ENCODE measurements at regions not wholly inside any gene's neighbourhood (a gene's known extent, or its start where the extent isn't known, plus 50 kb on each side); places are given as distances from the start of the nearest gene placed in this dataset.

DNA sequence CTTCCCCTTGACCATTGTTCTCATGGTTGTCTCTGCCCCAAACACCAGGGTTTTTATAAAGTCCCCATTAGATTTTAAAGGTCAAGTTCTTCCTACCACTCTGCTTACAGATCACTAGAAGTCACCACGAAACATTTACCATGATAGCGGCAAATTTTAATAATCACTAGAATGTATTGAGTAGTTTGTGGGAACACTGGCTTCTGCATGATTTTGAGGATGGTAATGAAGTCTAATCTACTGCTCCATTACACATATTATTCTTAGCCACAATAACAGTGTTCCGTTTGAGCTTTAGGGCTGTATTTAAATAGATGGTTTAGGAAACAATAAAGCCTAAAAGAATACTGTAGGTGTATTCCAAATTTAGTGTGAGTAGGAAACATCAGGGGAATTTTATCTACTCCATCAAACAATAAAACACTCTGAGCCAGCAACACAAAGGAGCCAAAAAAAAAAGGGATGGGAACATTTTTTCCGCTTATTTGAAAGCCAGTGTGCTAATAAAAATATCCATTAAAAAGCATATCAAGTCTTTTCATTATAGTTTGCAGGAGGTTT, 49.7 kb downstream of the KLF12 start:
- Mint-ChIP-seq H3K36me3 (no peaks in the 10 kb centered on the region), H3K4me1 (peaks cover 14% of the 10 kb centered on the region; the same call in 1 of the 2 replicates), H3K27ac (no peak overlapping the region), H3K27me3 (ENCODE audit: low read depth) (no peaks in the 10 kb centered on the region), H3K4me3 (no peak overlapping the region), H3K9me3 (peaks cover 5% of the 10 kb centered on the region; the same call in 1 of the 2 replicates)
- ChIA-PET POLR2A (no interaction called here), CTCF (no interaction called here)
- TF ChIP-seq KAT7 (CRISPR knock-in tag; IDR thresholded peaks at IDR 0.05; ENCODE audit: borderline replicate concordance): no peak
- TF ChIP-seq TCF7 (CRISPR knock-in tag; IDR thresholded peaks at IDR 0.05; ENCODE audit: low read depth): no peak
- TF ChIP-seq, protein P1, sequence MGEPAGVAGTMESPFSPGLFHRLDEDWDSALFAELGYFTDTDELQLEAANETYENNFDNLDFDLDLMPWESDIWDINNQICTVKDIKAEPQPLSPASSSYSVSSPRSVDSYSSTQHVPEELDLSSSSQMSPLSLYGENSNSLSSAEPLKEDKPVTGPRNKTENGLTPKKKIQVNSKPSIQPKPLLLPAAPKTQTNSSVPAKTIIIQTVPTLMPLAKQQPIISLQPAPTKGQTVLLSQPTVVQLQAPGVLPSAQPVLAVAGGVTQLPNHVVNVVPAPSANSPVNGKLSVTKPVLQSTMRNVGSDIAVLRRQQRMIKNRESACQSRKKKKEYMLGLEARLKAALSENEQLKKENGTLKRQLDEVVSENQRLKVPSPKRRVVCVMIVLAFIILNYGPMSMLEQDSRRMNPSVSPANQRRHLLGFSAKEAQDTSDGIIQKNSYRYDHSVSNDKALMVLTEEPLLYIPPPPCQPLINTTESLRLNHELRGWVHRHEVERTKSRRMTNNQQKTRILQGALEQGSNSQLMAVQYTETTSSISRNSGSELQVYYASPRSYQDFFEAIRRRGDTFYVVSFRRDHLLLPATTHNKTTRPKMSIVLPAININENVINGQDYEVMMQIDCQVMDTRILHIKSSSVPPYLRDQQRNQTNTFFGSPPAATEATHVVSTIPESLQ (CRISPR knock-in tag; IDR thresholded peaks at IDR 0.05): no peak
- no peak for TF ChIP-seq ELF4 (CRISPR knock-in tag; IDR thresholded peaks at IDR 0.05; ENCODE audit: low read depth)
- no peak for TF ChIP-seq STAT6 (CRISPR knock-in tag; conservative IDR thresholded peaks at IDR 0.05; ENCODE audit: low read depth)
- no peak for TF ChIP-seq NFYB (CRISPR knock-in tag; conservative IDR thresholded peaks at IDR 0.05; ENCODE audit: low read depth)
- no peak for TF ChIP-seq MYBL2 (CRISPR knock-in tag; IDR thresholded peaks at IDR 0.05)
- TF ChIP-seq ZNF423 (CRISPR knock-in tag; IDR thresholded peaks at IDR 0.05): no peak
- TF ChIP-seq ZNF317 (CRISPR knock-in tag; IDR thresholded peaks at IDR 0.05; ENCODE audit: borderline replicate concordance, low read depth): no peak
- DNase-seq (ENCODE audit: low spot score) (no peak), ATAC-seq (no peak)

DNA sequence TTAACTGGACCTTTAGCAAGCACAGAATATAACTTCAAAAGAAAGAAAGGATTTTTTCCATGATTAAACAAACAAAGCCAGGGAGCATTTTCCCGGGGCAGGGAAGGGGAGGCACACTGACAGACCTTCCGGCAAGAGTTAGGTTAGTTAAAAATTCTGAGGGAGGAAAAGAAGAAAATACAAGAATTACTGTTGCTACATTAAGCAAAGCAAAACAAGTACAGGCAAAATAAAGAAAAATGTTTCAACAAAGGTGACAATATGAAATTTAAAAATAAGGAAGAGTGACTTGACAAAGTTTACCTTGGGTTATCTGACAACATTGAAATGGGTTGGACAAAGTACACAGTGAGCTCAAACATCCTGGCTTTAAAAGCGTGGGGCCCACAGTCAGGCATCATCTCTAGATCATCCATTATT, 51.5 kb downstream of the KLF12 start:
- ChIA-PET CTCF (no interaction called here), POLR2A (no interaction called here)
- ATAC-seq (no peak), DNase-seq (ENCODE audit: low spot score) (no peak)
- Mint-ChIP-seq H3K36me3 (no peaks in the 10 kb centered on the region), H3K27me3 (ENCODE audit: low read depth) (no peaks in the 10 kb centered on the region), H3K4me1 (peaks cover 11% of the 10 kb centered on the region; the same call in 1 of the 2 replicates), H3K9me3 (peaks cover 5% of the 10 kb centered on the region; the same call in 1 of the 2 replicates), H3K27ac (no peak overlapping the region), H3K4me3 (no peak overlapping the region)
- TF ChIP-seq NR3C1 (CRISPR knock-in tag; conservative IDR thresholded peaks at IDR 0.05; ENCODE audit: low read depth): no peak
- TF ChIP-seq HMGA2 (CRISPR knock-in tag; IDR thresholded peaks at IDR 0.05): no peak
- TF ChIP-seq SMAD3 (CRISPR knock-in tag; IDR thresholded peaks at IDR 0.05; ENCODE audit: borderline replicate concordance): no peak
- no peak for TF ChIP-seq ELF4 (CRISPR knock-in tag; IDR thresholded peaks at IDR 0.05; ENCODE audit: low read depth)
- TF ChIP-seq, protein P2, sequence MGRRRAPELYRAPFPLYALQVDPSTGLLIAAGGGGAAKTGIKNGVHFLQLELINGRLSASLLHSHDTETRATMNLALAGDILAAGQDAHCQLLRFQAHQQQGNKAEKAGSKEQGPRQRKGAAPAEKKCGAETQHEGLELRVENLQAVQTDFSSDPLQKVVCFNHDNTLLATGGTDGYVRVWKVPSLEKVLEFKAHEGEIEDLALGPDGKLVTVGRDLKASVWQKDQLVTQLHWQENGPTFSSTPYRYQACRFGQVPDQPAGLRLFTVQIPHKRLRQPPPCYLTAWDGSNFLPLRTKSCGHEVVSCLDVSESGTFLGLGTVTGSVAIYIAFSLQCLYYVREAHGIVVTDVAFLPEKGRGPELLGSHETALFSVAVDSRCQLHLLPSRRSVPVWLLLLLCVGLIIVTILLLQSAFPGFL (CRISPR knock-in tag; IDR thresholded peaks at IDR 0.05; ENCODE audit: borderline replicate concordance): no peak

DNA sequence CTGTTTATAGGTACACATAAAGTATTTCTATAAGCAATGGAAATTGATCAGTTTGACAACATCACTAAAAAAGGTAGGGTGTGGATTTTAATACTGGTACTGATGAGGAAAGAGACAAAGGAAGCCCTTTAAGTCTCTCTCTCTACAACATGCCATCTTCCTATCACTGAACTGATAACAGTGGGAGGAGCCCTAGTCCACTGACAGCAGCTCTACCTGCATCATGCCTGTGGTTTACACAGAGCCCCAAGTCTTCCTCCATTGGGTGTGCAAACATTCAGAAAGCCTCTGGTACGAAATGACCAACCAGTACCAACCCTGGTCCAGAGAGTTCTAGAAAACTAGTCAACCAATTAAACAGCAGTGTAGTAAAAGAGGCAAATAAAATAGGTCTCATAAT, 53.4 kb downstream of the KLF12 start:
- H3K27ac Mint-ChIP-seq: no peak overlapping the region
- DNase-seq (ENCODE audit: low spot score): no peak
- TF ChIP-seq MYBL2 (CRISPR knock-in tag; IDR thresholded peaks at IDR 0.05): no peak
- no peak for TF ChIP-seq GRHL2 (CRISPR knock-in tag; IDR thresholded peaks at IDR 0.05; ENCODE audit: insufficient replicate concordance, severe bottlenecking)
- TF ChIP-seq IRF1 (CRISPR knock-in tag; IDR thresholded peaks at IDR 0.05): no peak
- TF ChIP-seq NR3C1 (CRISPR knock-in tag; conservative IDR thresholded peaks at IDR 0.05; ENCODE audit: low read depth): no peak
- TF ChIP-seq FOXK1 (CRISPR knock-in tag; IDR thresholded peaks at IDR 0.05): no peak
- H3K4me3 Mint-ChIP-seq: no peak overlapping the region
- no peaks in the 10 kb centered on the region for H3K36me3 Mint-ChIP-seq
- peaks cover 7% of the 10 kb centered on the region; the same call in 1 of the 2 replicates for H3K4me1 Mint-ChIP-seq
- no peaks in the 10 kb centered on the region for H3K27me3 Mint-ChIP-seq (ENCODE audit: low read depth)
- ChIA-PET CTCF (no interaction called here), POLR2A (no interaction called here)
- H3K9me3 Mint-ChIP-seq: peaks cover 5% of the 10 kb centered on the region; the same call in 1 of the 2 replicates
- ATAC-seq: no peak

All from WTC11 (cell line).